Skeletal muscle tissue (tissue), 3 donors: ENCODE measurements at regions not wholly inside any gene's neighbourhood (a gene's known extent, or its start where the extent isn't known, plus 50 kb on each side); places are given as distances from the start of the nearest gene placed in this dataset.

Experiments
- H3K27ac ChIP-seq: one replicate; pipeline ENCODE4 v1.7.0; 2013; ENCODE audit warnings: mild to moderate bottlenecking, low read depth, low read length, inconsistent platforms
- H3K27me3 ChIP-seq, 3 donors: one replicate each; pipeline ENCODE4 v1.7.0; 2013; ENCODE audit warnings: low read length in 3 of 3; ENCODE audit not compliant: control insufficient read depth in 3 of 3, insufficient read depth in 3 of 3
- H3K36me3 ChIP-seq, 3 donors: one replicate each; pipeline ENCODE4 v1.7.0; 2013; ENCODE audit warnings: low read length in 3 of 3; ENCODE audit not compliant: control insufficient read depth in 3 of 3, insufficient read depth in 3 of 3
- H3K4me1 ChIP-seq, 3 donors: one replicate each; pipeline ENCODE4 v1.7.0; 2013; ENCODE audit warnings: low read length in 3 of 3, mild to moderate bottlenecking in 3 of 3; ENCODE audit not compliant: control insufficient read depth in 3 of 3, insufficient read depth in 3 of 3
- H3K4me3 ChIP-seq, 3 donors: one replicate each; pipeline ENCODE4 v1.7.0; 2013; ENCODE audit warnings: low read length in 3 of 3
- H3K9ac ChIP-seq, 3 donors: one replicate each; pipeline ENCODE4 v1.7.0; 2013; ENCODE audit warnings: low read length in 3 of 3, mild to moderate bottlenecking in 3 of 3, moderate library complexity in 2 of 3, low read depth in 1 of 3
- H3K9me3 ChIP-seq, 3 donors: one replicate each; pipeline ENCODE4 v1.7.0; 2013; ENCODE audit warnings: low read length in 3 of 3; ENCODE audit not compliant: control insufficient read depth in 3 of 3
- donor health status: Osteomylitis.

GRCh38 chr15:96504371-96504770, 173.9 kb downstream of the NR2F2 start:
- peaks cover 0 to 5% (median 0%) of the 10 kb centered on the region in 3 donors for H3K27me3 ChIP-seq
- H3K4me1 ChIP-seq: no peaks in the 10 kb centered on the region
- no peak overlapping the region for H3K4me3 ChIP-seq
- H3K9ac ChIP-seq: no peak overlapping the region
- no peaks in the 10 kb centered on the region for H3K9me3 ChIP-seq
- H3K27ac ChIP-seq: no peak overlapping the region
- no peaks in the 10 kb centered on the region for H3K36me3 ChIP-seq

GRCh38 chr15:96505014-96505413, 174.5 kb downstream of the NR2F2 start:
- no peak overlapping the region for H3K27ac ChIP-seq
- H3K36me3 ChIP-seq: no peaks in the 10 kb centered on the region
- no peaks in the 10 kb centered on the region for H3K4me1 ChIP-seq
- no peak overlapping the region for H3K9ac ChIP-seq
- H3K4me3 ChIP-seq: no peak overlapping the region
- no peaks in the 10 kb centered on the region for H3K9me3 ChIP-seq
- H3K27me3 ChIP-seq: peaks cover 0 to 5% (median 0%) of the 10 kb centered on the region in 3 donors

DNA sequence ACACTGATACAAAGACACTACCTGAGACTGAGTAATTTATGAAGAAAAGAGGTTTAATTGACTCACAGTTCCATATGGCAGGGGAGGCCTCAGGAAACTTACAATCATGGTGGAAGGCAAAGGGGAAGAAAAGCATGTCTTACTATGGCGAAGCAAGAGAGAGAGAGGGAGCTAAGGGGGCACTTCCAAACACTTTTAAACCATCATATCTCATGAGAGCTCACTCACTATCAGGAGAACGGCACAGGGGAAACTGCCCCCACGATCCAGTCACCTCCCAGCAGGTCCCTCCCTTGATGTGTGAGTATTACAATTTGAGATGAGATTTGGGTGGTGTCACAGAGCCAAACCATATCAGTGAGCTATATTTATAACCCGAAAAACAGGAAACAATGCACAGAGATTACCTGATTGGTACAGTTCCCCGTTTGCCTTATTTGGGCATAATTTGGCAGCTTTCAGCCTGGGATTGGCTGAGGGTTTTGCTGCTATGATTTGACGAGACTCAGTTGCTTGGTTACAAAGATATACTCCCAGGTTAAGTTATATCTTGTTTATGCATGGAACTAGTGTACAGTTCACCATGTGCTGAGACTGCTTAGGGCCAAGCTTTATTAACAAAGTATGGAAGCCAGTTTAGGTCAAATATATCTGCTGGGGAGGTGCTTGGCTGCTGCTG, 184.2 kb downstream of the NR2F2 start:
- H3K9me3 ChIP-seq: no peaks in the 10 kb centered on the region

GRCh38 chr15:96515371-96515770, 184.9 kb downstream of the NR2F2 start:
- Histone ChIP-seq H3K36me3 (no peaks in the 10 kb centered on the region), H3K27me3 (no peaks in the 10 kb centered on the region), H3K9ac (no peak overlapping the region), H3K4me1 (no peaks in the 10 kb centered on the region), H3K27ac (no peak overlapping the region), H3K9me3 (no peaks in the 10 kb centered on the region), H3K4me3 (no peak overlapping the region)

More for the DNA sequence above, 184.2 kb downstream of the NR2F2 start:
- no peaks in the 10 kb centered on the region for H3K27me3 ChIP-seq
- H3K27ac ChIP-seq: no peak overlapping the region
- H3K9ac ChIP-seq: no peak overlapping the region
- no peaks in the 10 kb centered on the region for H3K36me3 ChIP-seq
- H3K4me3 ChIP-seq: no peak overlapping the region
- H3K4me1 ChIP-seq: no peaks in the 10 kb centered on the region

DNA sequence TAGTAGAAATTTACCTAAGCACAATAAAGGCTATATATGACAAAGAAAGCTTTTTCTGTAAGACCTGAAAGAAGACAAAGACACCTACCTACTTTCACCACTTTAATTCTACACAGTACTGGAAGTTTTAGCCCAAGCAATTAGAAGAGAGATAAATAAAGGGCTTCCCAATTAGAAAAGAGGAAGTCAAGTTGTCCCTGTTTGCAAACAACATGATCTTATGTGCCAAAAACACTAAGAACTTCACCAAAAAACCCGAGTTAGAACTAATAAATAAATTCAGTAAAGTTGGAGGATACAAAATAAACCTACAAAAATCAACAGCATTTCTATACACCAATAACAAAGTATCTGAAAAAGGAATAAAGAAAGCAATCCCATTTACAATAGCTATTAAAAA, 190.9 kb downstream of the NR2F2 start:
- H3K9ac ChIP-seq: no peak overlapping the region
- no peak overlapping the region for H3K4me3 ChIP-seq
- no peaks in the 10 kb centered on the region for H3K4me1 ChIP-seq
- peaks cover 0 to 2% (median 0%) of the 10 kb centered on the region in 3 donors for H3K9me3 ChIP-seq
- H3K27me3 ChIP-seq: peaks cover 0 to 2% (median 0%) of the 10 kb centered on the region in 3 donors
- no peak overlapping the region for H3K27ac ChIP-seq
- no peaks in the 10 kb centered on the region for H3K36me3 ChIP-seq

DNA sequence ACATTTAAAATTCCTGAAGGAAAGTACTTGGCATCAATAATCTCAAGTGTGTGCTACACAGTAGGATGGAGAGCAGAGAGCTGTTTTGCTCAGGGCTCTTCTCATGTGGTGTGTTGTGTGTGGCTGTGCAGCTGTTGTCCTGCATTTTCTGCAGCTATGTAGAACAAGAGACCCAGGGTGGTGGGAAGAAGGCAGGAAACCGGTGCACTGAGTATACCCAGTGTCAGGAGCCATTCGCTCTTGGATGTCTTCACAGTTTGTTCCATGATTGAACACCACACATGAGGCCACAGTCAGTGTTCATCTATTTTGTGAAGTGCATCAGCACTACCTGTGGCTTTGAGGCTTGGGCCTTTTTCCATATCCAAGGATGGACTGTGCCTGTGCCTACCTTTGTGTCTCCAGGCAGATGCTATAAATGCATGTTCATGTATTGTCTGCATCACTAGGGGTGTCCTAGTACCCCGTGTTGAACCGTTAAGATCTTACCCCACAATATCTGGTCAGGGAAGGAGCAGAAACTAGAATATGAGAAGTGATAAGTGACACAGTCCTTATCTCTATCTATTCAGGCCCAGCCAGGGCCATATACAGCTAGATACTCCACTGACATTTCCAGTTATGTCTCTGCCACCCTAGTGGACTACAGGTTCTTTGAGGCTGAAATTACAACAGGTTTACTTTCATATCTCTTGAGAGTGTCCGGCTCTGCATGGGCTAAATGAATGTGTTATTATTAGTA, 194.3 kb downstream of the NR2F2 start:
- H3K9ac ChIP-seq: no peak overlapping the region

GRCh38 chr15:96535148-96535547, 204.6 kb downstream of the NR2F2 start:
- H3K9me3 ChIP-seq: no peaks in the 10 kb centered on the region
- H3K36me3 ChIP-seq: no peaks in the 10 kb centered on the region
- H3K27ac ChIP-seq: no peak overlapping the region
- no peak overlapping the region for H3K4me3 ChIP-seq
- H3K9ac ChIP-seq: no peak overlapping the region
- no peaks in the 10 kb centered on the region for H3K4me1 ChIP-seq
- H3K27me3 ChIP-seq: no peaks in the 10 kb centered on the region

More for the DNA sequence above, 194.3 kb downstream of the NR2F2 start:
- no peaks in the 10 kb centered on the region for H3K36me3 ChIP-seq
- H3K4me1 ChIP-seq: no peaks in the 10 kb centered on the region
- H3K27me3 ChIP-seq: peaks cover 0 to 3% (median 2%) of the 10 kb centered on the region in 3 donors
- no peak overlapping the region for H3K27ac ChIP-seq
- H3K4me3 ChIP-seq: no peak overlapping the region
- peaks cover 0 to 2% (median 0%) of the 10 kb centered on the region in 3 donors for H3K9me3 ChIP-seq

DNA sequence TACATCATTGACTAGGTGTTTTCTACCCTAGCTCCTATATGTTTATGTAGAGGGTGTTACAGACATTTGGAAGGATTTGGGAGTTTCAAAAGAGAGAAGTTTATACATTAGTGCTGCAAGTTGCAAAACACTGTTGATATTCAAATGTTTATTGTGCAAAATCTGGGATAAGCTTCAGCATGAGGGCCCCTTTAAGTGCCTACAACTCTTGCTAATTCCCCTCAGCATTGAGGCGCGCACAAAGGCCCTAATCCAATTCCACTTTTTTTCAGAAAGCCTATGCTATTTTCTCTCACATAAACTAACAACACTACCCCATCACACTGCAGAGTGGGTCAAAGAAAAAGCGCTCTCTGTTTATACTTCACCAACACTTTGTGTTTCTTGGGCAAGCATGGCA, 208.0 kb downstream of the NR2F2 start:
- Histone ChIP-seq H3K4me1 (no peaks in the 10 kb centered on the region), H3K27ac (no peak overlapping the region), H3K27me3 (peaks cover 0 to 3% (median 0%) of the 10 kb centered on the region in 3 donors), H3K36me3 (no peaks in the 10 kb centered on the region), H3K4me3 (no peak overlapping the region), H3K9ac (no peak overlapping the region), H3K9me3 (no peaks in the 10 kb centered on the region)

DNA sequence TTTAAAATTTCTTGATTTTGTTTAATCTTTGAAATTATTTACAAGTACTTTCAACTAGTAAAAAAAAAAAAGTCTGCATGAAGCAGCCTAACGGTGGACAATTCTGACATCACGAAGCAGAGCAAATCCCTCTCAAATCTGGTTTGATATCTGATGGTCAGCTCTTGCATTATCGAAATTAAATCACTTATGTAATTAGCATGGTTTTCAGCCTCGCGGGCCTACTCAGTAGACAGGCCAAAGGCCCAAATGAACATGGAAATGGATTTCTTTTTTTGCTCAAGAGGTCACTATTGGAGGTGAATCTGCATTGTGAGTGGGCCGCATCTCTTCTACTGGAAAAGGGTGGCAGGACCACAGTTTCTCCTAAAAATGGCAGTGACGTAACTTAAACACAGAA, 209.8 kb downstream of the NR2F2 start:
- Histone ChIP-seq H3K27ac (no peak overlapping the region), H3K27me3 (peaks cover 0 to 8% (median 0%) of the 10 kb centered on the region in 3 donors), H3K9ac (no peak overlapping the region), H3K4me1 (no peaks in the 10 kb centered on the region), H3K4me3 (no peak overlapping the region), H3K9me3 (no peaks in the 10 kb centered on the region), H3K36me3 (no peaks in the 10 kb centered on the region)

GRCh38 chr15:96542130-96542770, 211.8 kb downstream of the NR2F2 start:
- H3K4me1 ChIP-seq: no peaks in the 10 kb centered on the region
- H3K4me3 ChIP-seq: no peak overlapping the region
- H3K36me3 ChIP-seq: no peaks in the 10 kb centered on the region
- no peak overlapping the region for H3K27ac ChIP-seq
- H3K9ac ChIP-seq: no peak overlapping the region
- no peaks in the 10 kb centered on the region for H3K9me3 ChIP-seq
- peaks cover 0 to 8% (median 0%) of the 10 kb centered on the region in 3 donors for H3K27me3 ChIP-seq
